Smooth muscle cell (in vitro differentiated cells): ENCODE measurements at regions not wholly inside any gene's neighbourhood (a gene's known extent, or its start where the extent isn't known, plus 50 kb on each side); places are given as distances from the start of the nearest gene placed in this dataset.

Source experiments
- DNase-seq: peaks from one replicate; lab custom pipeline; 2025; ENCODE audit not compliant: unreplicated experiment; lab: John Stamatoyannopoulos, UW
- H2AFZ ChIP-seq: fragments of 200-600 bp; sonication (generic); 2 replicates; pipeline ENCODE4 v1.6.0; 2016; ENCODE audit warnings: antibody characterized with exemption, low read depth, mild to moderate bottlenecking
- H3F3A ChIP-seq: fragments of 200-600 bp; sonication (generic); 2 replicates; pipeline ENCODE4 v1.6.0; 2017; ENCODE audit warnings: antibody characterized with exemption, low read depth
- H3K27ac ChIP-seq: fragments of 200-600 bp; sonication (generic); 2 replicates; pipeline ENCODE4 v1.5.1; 2016; ENCODE audit warnings: low read depth, mild to moderate bottlenecking
- H3K27me3 ChIP-seq: fragments of 200-600 bp; sonication (generic); 2 replicates; pipeline ENCODE4 v1.6.1; 2016; ENCODE audit warnings: low read depth, mild to moderate bottlenecking
- H3K36me3 ChIP-seq: fragments of 200-600 bp; sonication (generic); 2 replicates; pipeline ENCODE4 v1.5.1; 2016; ENCODE audit warnings: low read depth
- H3K4me1 ChIP-seq: fragments of 200-600 bp; sonication (generic); 2 replicates; pipeline ENCODE4 v1.5.1; 2016; ENCODE audit warnings: low read depth
- H3K4me2 ChIP-seq: fragments of 200-600 bp; sonication (generic); 2 replicates; pipeline ENCODE4 v1.6.0; 2016; ENCODE audit warnings: mild to moderate bottlenecking
- H3K4me3 ChIP-seq: fragments of 200-600 bp; sonication (generic); 2 replicates; pipeline ENCODE4 v1.5.1; 2016; ENCODE audit warnings: mild to moderate bottlenecking
- H3K79me2 ChIP-seq: fragments of 200-600 bp; sonication (generic); 2 replicates; pipeline ENCODE4 v1.6.0; 2016; ENCODE audit warnings: low read depth, mild to moderate bottlenecking
- H3K9ac ChIP-seq: fragments of 200-600 bp; sonication (generic); 2 replicates; pipeline ENCODE4 v1.6.0; 2016; ENCODE audit warnings: low read depth
- H3K9me3 ChIP-seq: fragments of 200-600 bp; sonication (generic); replicated peaks from 2 replicates; pipeline ENCODE4 v1.5.1; 2016; ENCODE audit warnings: low read depth
- H4K20me1 ChIP-seq: fragments of 200-600 bp; sonication (generic); 2 replicates; pipeline ENCODE4 v1.6.0; 2016; ENCODE audit warnings: low read depth
- WGBS: methylation state at CpG from one replicate; pipeline ENCODE4 v1.1.7; 2016; ENCODE audit warnings: low lambda C conversion rate; 5-methylcytosine and 5-hydroxymethylcytosine counted together
- TF ChIP-seq, protein P1 (sequence below): fragments of 200-600 bp; sonication (generic); IDR thresholded peaks from 2 replicates; pipeline ENCODE4 v1.5.1; 2017; ENCODE audit warnings: borderline replicate concordance, mild to moderate bottlenecking, antibody characterized with exemption; ENCODE audit not compliant: insufficient read depth, poor library complexity, severe bottlenecking

DNA sequence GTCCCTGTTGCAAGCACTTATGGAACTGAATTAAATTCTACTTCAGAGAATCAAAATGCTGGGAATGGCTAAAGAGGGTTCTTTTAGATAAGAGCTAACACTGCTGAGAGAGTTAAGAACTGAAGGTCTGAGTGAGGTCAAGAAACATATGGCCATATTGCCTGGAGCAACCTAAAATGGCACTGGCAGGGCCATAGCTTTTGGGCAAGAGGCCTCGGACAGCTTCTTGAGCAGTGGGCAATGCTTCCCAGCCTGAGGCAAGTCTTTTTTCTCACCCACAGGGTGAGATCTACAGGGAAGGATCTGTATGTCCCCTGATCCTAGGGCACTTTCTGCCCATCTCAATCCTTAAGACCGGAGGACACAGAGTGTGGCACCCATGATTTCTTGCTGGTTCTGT is 244.6 kb upstream of the NT5C1B start:
- Histone ChIP-seq H3K27ac (no peak overlapping the region), H3K4me1 (peaks cover 8% of the 10 kb centered on the region), H4K20me1 (no peaks in the 10 kb centered on the region), H3K27me3 (no peaks in the 10 kb centered on the region), H3K9ac (no peak overlapping the region), H3K9me3 (no peaks in the 10 kb centered on the region), H3K36me3 (no peaks in the 10 kb centered on the region), H3K4me3 (no peak overlapping the region), H2AFZ (no peak overlapping the region), H3K4me2 (no peak overlapping the region), H3F3A (peaks cover 4% of the 10 kb centered on the region), H3K79me2 (no peaks in the 10 kb centered on the region)
- no peak for DNase-seq
- TF ChIP-seq, protein P1, sequence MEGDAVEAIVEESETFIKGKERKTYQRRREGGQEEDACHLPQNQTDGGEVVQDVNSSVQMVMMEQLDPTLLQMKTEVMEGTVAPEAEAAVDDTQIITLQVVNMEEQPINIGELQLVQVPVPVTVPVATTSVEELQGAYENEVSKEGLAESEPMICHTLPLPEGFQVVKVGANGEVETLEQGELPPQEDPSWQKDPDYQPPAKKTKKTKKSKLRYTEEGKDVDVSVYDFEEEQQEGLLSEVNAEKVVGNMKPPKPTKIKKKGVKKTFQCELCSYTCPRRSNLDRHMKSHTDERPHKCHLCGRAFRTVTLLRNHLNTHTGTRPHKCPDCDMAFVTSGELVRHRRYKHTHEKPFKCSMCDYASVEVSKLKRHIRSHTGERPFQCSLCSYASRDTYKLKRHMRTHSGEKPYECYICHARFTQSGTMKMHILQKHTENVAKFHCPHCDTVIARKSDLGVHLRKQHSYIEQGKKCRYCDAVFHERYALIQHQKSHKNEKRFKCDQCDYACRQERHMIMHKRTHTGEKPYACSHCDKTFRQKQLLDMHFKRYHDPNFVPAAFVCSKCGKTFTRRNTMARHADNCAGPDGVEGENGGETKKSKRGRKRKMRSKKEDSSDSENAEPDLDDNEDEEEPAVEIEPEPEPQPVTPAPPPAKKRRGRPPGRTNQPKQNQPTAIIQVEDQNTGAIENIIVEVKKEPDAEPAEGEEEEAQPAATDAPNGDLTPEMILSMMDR, result no peak
- WGBS, result 96% methylated on average over 2 of the region's 2 CpGs

DNA sequence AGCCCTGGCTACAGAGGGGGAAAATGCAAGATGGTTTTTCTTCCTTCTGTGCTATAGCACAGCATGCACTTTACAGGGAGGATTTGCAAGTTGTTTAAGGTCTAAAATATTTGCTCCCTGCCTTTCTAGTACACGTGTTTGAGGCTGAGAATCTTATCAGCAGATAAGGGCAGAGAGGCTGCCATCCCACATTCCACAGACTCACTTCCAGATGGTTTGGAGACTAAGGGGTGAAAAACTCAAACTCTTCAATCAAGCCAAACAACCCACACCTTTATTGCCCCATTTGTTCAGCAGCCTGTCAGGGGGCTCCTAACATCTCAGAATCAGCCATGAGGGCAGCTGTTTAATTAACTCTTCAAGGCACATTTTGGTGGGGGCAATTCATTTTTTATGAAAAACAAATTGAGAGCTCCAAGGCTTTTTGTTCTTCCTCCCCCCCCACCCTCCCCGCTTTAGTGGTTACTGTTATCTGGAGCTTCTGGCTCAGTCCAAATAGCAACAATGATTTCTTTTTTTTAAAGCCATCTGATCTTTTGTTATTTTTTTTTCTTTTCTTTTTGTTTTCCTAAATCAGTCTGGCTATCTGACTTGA is 242.6 kb upstream of the NT5C1B start:
- Histone ChIP-seq H3K4me1 (peaks cover 8% of the 10 kb centered on the region), H3K4me2 (peak overlapping the region; percentile 41), H3K9me3 (no peaks in the 10 kb centered on the region), H3K9ac (no peak overlapping the region), H3K27ac (no peak overlapping the region), H3K79me2 (no peaks in the 10 kb centered on the region), H4K20me1 (no peaks in the 10 kb centered on the region), H2AFZ (no peak overlapping the region), H3K27me3 (no peaks in the 10 kb centered on the region), H3F3A (peaks cover 4% of the 10 kb centered on the region), H3K4me3 (no peak overlapping the region), H3K36me3 (no peaks in the 10 kb centered on the region)
- TF ChIP-seq, protein P1, result no peak
- no peak for DNase-seq
- WGBS, result 23% methylated on average over 2 of the region's 2 CpGs

DNA sequence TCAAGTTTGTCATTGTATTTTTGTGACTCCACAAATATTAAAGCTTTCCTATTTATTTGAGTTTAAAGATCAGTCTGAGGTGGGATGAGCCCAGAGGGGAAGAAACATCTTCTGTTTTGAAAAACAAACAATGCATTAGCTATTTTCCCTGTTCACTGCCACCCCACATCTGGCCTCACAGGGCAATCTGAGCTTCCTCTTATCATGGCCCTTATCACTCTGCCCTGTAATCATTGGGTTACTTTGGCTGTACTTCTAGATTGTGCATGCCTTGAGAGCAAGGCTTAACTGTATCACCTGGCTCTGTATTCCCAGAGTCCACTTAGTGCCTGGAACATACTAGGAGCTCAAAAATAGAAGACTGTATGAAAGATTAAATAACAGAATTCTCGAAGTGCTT is 241.6 kb upstream of the NT5C1B start:
- Histone ChIP-seq H3K36me3 (no peaks in the 10 kb centered on the region), H3K4me3 (no peak overlapping the region), H3K4me2 (no peak overlapping the region), H3K27ac (no peak overlapping the region), H3F3A (peaks cover 4% of the 10 kb centered on the region), H3K9ac (no peak overlapping the region), H3K79me2 (no peaks in the 10 kb centered on the region), H3K4me1 (peaks cover 8% of the 10 kb centered on the region), H3K9me3 (no peaks in the 10 kb centered on the region), H3K27me3 (no peaks in the 10 kb centered on the region), H2AFZ (no peak overlapping the region), H4K20me1 (no peaks in the 10 kb centered on the region)
- DNase-seq, result no peak
- WGBS, result 93% methylated on average over 1 of the region's 1 CpG
- TF ChIP-seq, protein P1, result no peak

DNA sequence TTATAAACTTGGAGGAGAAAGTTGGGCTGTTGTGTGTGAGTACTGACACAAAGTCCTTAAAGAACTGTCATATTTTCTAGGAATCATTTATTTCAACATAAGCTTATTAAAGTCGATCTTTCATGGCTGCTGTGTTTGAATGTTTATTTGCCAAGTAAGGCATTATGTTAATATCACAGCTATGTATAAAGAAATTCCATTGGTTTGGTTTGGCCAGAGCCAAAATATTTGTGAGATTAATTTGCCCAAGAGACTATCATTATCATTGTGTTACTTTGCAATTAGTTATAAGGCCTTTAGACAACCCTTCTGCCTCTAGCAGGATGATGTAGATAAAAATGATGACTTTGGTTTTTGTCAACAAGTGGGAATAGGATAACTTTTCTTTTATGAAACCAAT is 240.6 kb upstream of the NT5C1B start:
- peak overlapping the region; percentile 37 for H3K4me2 ChIP-seq
- H2AFZ ChIP-seq, result no peak overlapping the region
- no peaks in the 10 kb centered on the region for H3K9me3 ChIP-seq
- no peak overlapping the region for H3K4me3 ChIP-seq
- H3K9ac ChIP-seq, result no peak overlapping the region
- peaks cover 4% of the 10 kb centered on the region for H3F3A ChIP-seq
- no peaks in the 10 kb centered on the region for H4K20me1 ChIP-seq
- H3K36me3 ChIP-seq, result no peaks in the 10 kb centered on the region
- TF ChIP-seq, protein P1, result no peak
- H3K4me1 ChIP-seq, result peaks cover 8% of the 10 kb centered on the region
- peak overlapping the region; percentile 20 for H3K27ac ChIP-seq
- H3K79me2 ChIP-seq, result no peaks in the 10 kb centered on the region
- no peaks in the 10 kb centered on the region for H3K27me3 ChIP-seq
- 52% methylated on average over 1 of the region's 1 CpG for WGBS
- DNase-seq, result no peak
